Stimulated activated effector memory CD8-positive, alpha-beta T cell treated with anti-CD3 and anti-CD28 coated beads, Interleukin-12 subunit alpha, Interleukin-12 subunit beta, amount 100 ng/mL, for 72 hours (primary cell): ENCODE measurements at regions not wholly inside any gene's neighbourhood (a gene's known extent, or its start where the extent isn't known, plus 50 kb on each side); places are given as distances from the start of the nearest gene placed in this dataset.

ENCODE experiments used
- ATAC-seq: fragments of 150-1000 bp; cut with Tn5 transposase; 2 replicates; pipeline ENCODE4 v1.10.0; 2021
- DNase-seq, 2 donors: peaks; one replicate each; pipeline ENCODE4 v3.0.0; 2021 to 2022; ENCODE audit warnings: low spot score in 2 of 2
- H3K27ac Mint-ChIP-seq: one replicate; pipeline ENCODE4 v1.8.0; 2022; ENCODE audit warnings: mild to moderate bottlenecking, mixed read lengths
- H3K36me3 Mint-ChIP-seq: one replicate; pipeline ENCODE4 v1.8.0; 2022; ENCODE audit warnings: mild to moderate bottlenecking, mixed read lengths
- H3K4me1 Mint-ChIP-seq: one replicate; pipeline ENCODE4 v1.8.0; 2022; ENCODE audit warnings: mixed read lengths
- H3K4me3 Mint-ChIP-seq: one replicate; pipeline ENCODE4 v1.8.0; 2022; ENCODE audit warnings: mild to moderate bottlenecking, mixed read lengths
- H3K9me3 Mint-ChIP-seq: one replicate; pipeline ENCODE4 v1.8.0; 2022; ENCODE audit warnings: mixed read lengths

- H3K27ac Mint-ChIP-seq: no peak overlapping the region
- no peaks in the 10 kb centered on the region for H3K9me3 Mint-ChIP-seq
- peaks cover 7% of the 10 kb centered on the region for H3K4me1 Mint-ChIP-seq
- no peak overlapping the region for H3K4me3 Mint-ChIP-seq
- H3K36me3 Mint-ChIP-seq: no peaks in the 10 kb centered on the region
- peak in 1 of 2 donors; percentile 7 for DNase-seq
- no peak for ATAC-seq
Observed at GRCh38 chr6:110527516-110527915, 51.1 kb upstream of the SLC22A16 start.

GRCh38 chr6:110526726-110527125, 50.3 kb upstream of the SLC22A16 start:
- ATAC-seq (no peak), DNase-seq (no peak)
- H3K27ac Mint-ChIP-seq: no peak overlapping the region
- H3K4me3 Mint-ChIP-seq: no peak overlapping the region
- H3K9me3 Mint-ChIP-seq: no peaks in the 10 kb centered on the region
- peaks cover 7% of the 10 kb centered on the region for H3K4me1 Mint-ChIP-seq
- H3K36me3 Mint-ChIP-seq: no peaks in the 10 kb centered on the region
